Neuron (in vitro differentiated cells): ENCODE measurements at regions not wholly inside any gene's neighbourhood (a gene's known extent, or its start where the extent isn't known, plus 50 kb on each side); places are given as distances from the start of the nearest gene placed in this dataset.

ENCODE experiments used
- H2AFZ ChIP-seq: one replicate; pipeline ENCODE4 v1.6.1; 2013; ENCODE audit warnings: low read depth, mild to moderate bottlenecking, inconsistent platforms, low read length, moderate library complexity
- H3K27me3 ChIP-seq: one replicate; pipeline ENCODE4 v1.6.1; 2013; ENCODE audit warnings: low read length; ENCODE audit not compliant: insufficient read depth
- H3K36me3 ChIP-seq: one replicate; pipeline ENCODE4 v1.6.1; 2013; ENCODE audit warnings: low read length; ENCODE audit not compliant: insufficient read depth
- H3K4me1 ChIP-seq: one replicate; pipeline ENCODE4 v1.6.1; 2013; ENCODE audit warnings: low read length; ENCODE audit not compliant: insufficient read depth
- H3K4me3 ChIP-seq: 2 replicates; pipeline ENCODE4 v1.5.1; 2013; ENCODE audit warnings: mild to moderate bottlenecking, low read length, moderate library complexity
- H3K9me3 ChIP-seq: one replicate; pipeline ENCODE4 v1.6.1; 2013; ENCODE audit warnings: low read length

DNA sequence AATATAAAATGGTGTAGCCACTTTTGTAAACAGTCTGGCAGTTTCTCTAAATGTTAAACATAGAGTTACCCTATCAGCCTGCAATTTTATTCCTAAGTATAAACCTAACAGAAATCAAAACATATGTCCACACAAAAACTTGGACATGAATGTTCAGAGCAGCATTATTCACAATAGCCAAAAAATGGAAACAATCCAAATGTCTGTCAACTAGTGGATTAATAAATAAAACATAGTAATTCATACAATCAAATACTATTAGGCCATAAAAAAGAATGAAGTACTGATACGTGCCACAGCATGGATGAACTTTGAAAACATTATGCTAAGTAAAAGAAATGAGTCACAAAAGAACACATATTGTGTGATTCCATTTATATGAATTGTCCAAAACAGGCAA, 196.5 kb downstream of the NUAK1 start:
- Histone ChIP-seq H3K4me3 (no peak overlapping the region), H3K36me3 (no peaks in the 10 kb centered on the region), H3K9me3 (peaks cover 3% of the 10 kb centered on the region), H2AFZ (no peak overlapping the region), H3K27me3 (no peaks in the 10 kb centered on the region), H3K4me1 (peaks cover 7% of the 10 kb centered on the region)

DNA sequence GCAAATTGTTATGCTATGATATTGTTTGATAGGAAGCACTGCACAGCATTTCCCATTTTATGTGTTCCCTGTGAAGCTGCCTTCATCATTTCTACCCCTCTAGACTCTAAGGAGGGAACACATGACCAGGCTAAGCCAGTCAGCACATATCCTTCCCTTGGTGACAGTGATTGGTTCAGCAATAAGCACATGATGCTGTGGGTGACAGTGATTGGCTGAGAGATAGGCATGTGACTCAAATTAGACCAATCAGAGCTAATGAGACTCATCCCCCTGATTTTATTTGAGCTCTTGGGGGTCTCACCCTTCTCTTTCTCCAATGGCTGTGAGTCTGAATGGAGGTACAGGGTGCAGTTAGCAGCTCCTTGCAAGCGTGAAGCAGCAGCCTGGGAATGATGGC, 195.2 kb downstream of the NUAK1 start:
- Histone ChIP-seq H3K36me3 (no peaks in the 10 kb centered on the region), H3K4me3 (no peak overlapping the region), H3K9me3 (peaks cover 3% of the 10 kb centered on the region), H2AFZ (no peak overlapping the region), H3K27me3 (no peaks in the 10 kb centered on the region), H3K4me1 (peaks cover 7% of the 10 kb centered on the region)

DNA sequence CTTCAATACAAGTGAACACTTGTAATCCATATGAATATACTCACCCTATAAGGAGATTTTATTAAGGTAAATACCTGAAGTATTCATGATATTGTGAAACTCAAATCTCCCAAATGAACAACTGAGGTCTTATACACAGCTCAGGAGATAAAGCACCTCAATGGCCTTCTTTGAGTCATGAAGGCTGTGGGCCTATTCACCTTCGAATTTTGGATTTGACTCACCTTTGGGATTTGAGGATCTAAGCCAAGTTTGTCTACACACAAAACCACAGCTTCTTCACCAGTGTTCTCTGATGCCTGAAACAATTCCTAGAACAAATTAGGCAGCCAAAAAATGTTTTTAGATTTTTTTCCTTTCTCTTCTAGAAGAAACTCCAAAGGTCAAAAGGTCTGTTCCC, 194.1 kb downstream of the NUAK1 start:
- Histone ChIP-seq H3K4me3 (no peak overlapping the region), H3K27me3 (no peaks in the 10 kb centered on the region), H3K9me3 (peaks cover 5% of the 10 kb centered on the region), H3K36me3 (no peaks in the 10 kb centered on the region), H2AFZ (no peak overlapping the region), H3K4me1 (peaks cover 7% of the 10 kb centered on the region)

DNA sequence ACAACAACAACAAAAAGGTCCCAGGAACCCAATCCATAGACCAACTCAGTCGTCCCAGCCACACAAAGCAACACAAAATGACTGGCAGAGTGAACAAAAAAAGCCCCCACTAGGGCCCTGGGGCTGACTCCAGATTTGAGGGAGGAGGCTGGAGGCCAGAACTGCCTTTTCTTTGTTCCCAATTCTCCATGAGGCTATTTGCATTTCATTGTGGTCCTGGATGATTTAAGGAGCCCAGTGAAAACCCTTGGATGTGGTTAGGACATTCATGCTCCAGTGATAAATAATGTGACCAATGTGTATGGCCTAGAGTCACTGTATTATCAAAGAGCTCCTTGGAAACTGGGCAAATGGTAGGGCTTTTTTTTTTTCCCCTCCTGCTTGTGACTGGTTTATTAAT, 192.9 kb downstream of the NUAK1 start:
- H3K4me1 ChIP-seq, result peaks cover 7% of the 10 kb centered on the region

DNA sequence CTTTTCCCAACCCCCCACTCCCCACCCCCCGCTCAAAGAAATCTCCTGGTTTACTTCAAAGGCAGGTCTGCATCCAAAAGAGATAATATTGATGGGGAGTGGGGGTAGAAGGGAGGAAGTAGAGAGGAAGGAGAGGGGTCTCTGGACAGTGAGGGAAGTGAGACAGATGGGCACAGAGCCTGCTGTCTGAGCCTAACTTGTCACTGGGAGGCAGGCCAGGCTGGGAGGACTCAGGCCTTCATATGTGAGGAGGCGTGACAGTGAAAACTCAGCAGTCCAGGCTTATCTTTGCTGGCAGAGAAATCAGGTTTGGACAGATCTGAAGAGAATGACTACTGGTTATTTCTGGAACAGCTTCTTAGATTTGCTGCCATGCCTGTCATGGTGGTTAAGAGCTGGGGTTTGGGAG, 192.3 kb downstream of the NUAK1 start:
- peaks cover 5% of the 10 kb centered on the region for H3K9me3 ChIP-seq
- no peaks in the 10 kb centered on the region for H3K36me3 ChIP-seq
- H3K4me1 ChIP-seq, result peaks cover 7% of the 10 kb centered on the region
- no peak overlapping the region for H3K4me3 ChIP-seq
- no peak overlapping the region for H2AFZ ChIP-seq
- H3K27me3 ChIP-seq, result no peaks in the 10 kb centered on the region

More for the DNA sequence above, 192.9 kb downstream of the NUAK1 start:
- H3K36me3 ChIP-seq, result no peaks in the 10 kb centered on the region
- no peak overlapping the region for H3K4me3 ChIP-seq
- no peaks in the 10 kb centered on the region for H3K27me3 ChIP-seq
- H2AFZ ChIP-seq, result no peak overlapping the region
- peaks cover 5% of the 10 kb centered on the region for H3K9me3 ChIP-seq

DNA sequence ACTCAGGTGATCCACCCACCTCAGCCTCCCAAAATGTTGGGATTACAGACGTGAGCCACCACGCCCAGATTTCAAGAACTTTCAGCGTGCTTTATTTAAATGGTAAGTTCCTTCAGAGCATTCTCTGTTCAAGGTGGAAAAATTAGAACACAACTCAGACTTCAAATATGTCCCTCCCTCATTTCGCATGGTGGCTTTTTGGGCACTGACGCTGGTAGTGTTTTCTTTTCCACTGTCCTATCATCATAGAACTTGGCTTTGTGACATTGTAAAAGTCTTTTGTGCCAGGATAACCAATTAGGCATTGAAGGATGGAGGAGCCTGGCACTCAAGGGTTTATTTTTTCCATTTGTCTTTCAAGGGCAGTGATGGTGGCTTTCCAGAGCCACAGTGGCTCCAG, 190.8 kb downstream of the NUAK1 start:
- H3K27me3 ChIP-seq, result no peaks in the 10 kb centered on the region
- no peak overlapping the region for H2AFZ ChIP-seq
- H3K4me3 ChIP-seq, result no peak overlapping the region
- H3K4me1 ChIP-seq, result peaks cover 7% of the 10 kb centered on the region
- H3K36me3 ChIP-seq, result no peaks in the 10 kb centered on the region
- H3K9me3 ChIP-seq, result peaks cover 5% of the 10 kb centered on the region

DNA sequence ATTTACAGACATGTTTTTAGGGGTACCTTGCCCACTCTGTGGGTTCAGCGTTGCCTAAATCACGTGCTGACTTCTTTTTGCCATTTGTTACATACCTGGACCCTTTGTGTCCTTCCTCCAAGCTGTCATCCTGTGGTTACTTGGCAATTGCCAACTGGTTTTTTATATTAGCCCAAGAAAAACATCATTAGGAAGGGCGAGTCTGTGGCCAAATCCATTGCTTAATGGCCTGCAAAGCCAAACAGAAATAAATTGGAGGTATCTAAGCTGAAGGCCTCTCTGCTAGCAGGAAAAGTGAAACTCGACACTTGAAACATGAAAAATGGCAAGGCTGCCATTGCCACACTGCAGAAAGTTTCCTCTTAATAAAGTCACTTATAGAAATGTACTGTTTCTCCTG, 190.4 kb downstream of the NUAK1 start:
- peaks cover 7% of the 10 kb centered on the region for H3K4me1 ChIP-seq
- H3K4me3 ChIP-seq, result no peak overlapping the region
- H3K36me3 ChIP-seq, result no peaks in the 10 kb centered on the region
- no peaks in the 10 kb centered on the region for H3K27me3 ChIP-seq
- H3K9me3 ChIP-seq, result peaks cover 5% of the 10 kb centered on the region
- H2AFZ ChIP-seq, result no peak overlapping the region

DNA sequence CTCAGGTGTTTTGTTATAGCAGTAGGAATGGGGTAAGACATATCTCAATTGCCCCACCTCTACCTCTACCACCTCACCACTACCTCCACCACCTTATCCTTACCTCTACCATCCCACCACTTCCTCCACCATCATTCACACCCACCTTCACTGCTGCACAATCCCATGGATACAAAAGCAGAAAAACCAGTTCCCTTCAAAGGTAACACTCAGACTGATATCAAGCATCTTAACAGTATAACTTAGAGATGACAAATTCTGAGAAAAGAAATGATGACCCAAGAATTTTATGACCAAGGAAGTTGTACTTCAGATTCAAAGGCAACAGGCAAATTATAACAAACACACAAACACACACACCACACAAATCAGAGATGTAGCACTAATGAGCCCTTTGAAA, 189.4 kb downstream of the NUAK1 start:
- H2AFZ ChIP-seq, result no peak overlapping the region
- no peaks in the 10 kb centered on the region for H3K36me3 ChIP-seq
- H3K4me3 ChIP-seq, result no peak overlapping the region
- peaks cover 7% of the 10 kb centered on the region for H3K4me1 ChIP-seq
- no peaks in the 10 kb centered on the region for H3K27me3 ChIP-seq
- H3K9me3 ChIP-seq, result peaks cover 1% of the 10 kb centered on the region

DNA sequence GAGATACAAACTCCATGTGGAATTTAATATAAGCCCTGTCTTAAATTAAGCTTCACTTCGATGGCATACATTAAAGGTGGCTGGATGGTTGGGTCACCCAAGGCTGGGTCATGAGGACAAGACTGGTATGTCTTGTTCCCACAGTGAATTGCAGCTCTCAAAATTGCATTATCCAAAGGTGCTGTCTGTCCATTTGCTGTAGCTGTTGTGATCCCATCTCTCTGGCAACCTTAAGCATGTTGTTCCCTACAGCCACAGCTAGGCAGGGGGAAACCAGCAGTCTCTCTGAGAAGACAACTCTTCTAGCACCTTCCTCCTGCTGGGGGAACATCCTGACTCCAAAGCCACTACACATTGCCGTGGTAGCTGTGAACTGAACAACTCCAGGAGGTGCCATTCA, 187.0 kb downstream of the NUAK1 start:
- no peak overlapping the region for H3K4me3 ChIP-seq
- no peak overlapping the region for H2AFZ ChIP-seq
- no peaks in the 10 kb centered on the region for H3K27me3 ChIP-seq
- peaks cover 1% of the 10 kb centered on the region for H3K9me3 ChIP-seq
- H3K4me1 ChIP-seq, result peaks cover 11% of the 10 kb centered on the region
- H3K36me3 ChIP-seq, result no peaks in the 10 kb centered on the region

DNA sequence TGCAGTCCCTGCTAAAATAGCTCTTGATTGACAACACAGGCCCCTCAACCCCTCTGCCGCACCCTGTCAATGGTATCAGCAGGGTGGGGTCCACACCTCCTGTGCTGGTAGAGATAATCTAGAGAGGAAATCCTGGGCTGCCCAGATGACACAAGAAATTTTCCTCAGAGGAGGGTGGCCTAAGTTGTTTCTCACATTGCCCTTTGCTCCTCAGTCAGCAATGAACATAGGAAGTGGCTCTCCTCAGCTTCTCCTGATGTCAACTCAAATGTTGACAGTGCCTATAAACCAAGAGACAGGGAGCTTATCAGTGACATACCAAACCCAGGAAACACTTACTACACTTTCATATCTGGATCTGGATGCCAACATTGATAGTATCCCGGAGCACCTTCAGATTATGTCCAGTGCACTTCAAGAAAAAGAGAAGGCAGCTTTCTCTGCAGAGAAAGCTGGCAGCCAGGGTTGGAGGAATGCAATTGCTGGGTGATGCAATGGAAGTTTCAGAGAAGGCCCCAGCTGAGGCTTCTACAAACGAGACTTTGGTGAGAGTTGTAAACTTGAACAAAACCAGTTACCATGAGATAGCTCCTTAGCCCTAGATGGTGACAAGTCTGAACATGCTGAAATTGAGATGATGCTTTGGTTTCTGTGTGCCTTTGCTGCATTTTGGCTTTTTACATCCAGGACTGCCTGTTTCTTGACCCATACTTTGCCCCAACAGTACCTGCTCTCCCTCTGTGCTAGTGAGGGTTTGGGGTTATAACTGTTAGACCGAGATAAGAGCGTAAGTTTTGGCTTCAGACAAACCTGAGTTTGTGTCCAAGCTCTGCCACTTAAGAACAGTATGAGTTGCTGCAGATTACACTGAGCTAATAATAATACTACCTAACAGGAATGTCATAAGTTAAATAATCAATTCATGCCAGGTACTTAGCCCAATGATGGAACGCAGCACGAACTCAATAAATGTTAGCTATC, 183.5 kb downstream of the NUAK1 start:
- Histone ChIP-seq H3K36me3 (no peaks in the 10 kb centered on the region), H2AFZ (no peak overlapping the region), H3K4me3 (no peak overlapping the region), H3K9me3 (no peaks in the 10 kb centered on the region), H3K4me1 (peaks cover 12% of the 10 kb centered on the region), H3K27me3 (no peaks in the 10 kb centered on the region)

DNA sequence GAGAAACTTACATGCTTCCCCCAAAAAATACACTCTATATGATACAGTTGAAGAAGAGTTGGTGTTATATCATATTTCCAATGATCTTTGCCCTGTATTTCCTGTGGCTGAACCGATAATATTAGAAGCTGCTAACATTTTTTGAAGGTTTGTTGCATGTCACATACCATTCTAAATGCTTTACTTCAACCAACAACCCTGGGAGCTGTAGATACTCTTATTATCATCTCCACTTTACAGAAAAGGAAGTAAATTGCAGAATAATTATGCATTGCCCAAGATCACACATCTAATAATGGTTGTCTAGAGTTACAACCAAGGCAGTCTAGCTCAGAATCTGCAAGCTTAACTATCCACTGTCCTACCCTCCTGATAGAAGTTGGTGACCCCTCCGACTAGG, 182.8 kb downstream of the NUAK1 start:
- no peaks in the 10 kb centered on the region for H3K27me3 ChIP-seq
- no peaks in the 10 kb centered on the region for H3K36me3 ChIP-seq
- H2AFZ ChIP-seq, result no peak overlapping the region
- no peak overlapping the region for H3K4me3 ChIP-seq
- H3K9me3 ChIP-seq, result no peaks in the 10 kb centered on the region
- H3K4me1 ChIP-seq, result peaks cover 17% of the 10 kb centered on the region

DNA sequence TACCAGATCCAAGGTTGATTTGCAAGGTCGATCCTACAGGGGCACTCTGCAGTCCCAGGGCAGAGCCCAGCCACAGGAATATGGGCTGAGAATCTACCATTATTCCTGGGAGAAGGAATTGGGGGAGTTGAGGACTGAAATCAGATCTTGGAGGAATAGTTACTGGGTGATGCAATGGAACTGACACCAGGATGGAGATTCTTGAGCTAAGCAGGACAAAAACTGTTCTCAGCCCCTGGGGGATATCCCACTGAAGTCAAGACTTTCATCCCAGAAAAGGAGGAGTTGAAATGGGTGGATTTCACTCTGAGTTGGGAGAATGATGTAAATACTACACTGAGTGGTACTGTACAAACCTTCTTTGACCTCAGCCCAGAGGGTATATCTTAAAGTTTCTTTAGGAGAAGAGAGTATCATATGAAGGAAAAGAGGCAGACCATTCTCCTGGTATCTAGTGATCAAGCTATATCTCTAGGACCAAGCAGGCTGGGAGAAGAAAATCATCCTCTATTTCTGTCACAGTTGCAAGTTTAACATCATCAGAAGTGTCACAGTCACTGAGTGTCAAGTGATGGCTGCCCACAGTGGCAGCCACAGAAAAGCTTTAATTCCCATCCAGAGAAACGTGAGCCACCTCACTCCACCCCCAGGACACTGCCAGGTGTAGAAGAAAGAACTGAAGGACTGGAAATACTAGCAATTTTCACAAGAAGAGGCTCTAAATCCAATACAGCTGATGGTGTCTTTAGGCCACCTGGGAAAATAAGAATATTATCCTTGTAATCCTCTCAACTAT, 181.9 kb downstream of the NUAK1 start:
- no peaks in the 10 kb centered on the region for H3K9me3 ChIP-seq
- H3K4me1 ChIP-seq, result peaks cover 17% of the 10 kb centered on the region
- H3K36me3 ChIP-seq, result no peaks in the 10 kb centered on the region
- no peak overlapping the region for H2AFZ ChIP-seq
- H3K4me3 ChIP-seq, result no peak overlapping the region
- no peaks in the 10 kb centered on the region for H3K27me3 ChIP-seq

DNA sequence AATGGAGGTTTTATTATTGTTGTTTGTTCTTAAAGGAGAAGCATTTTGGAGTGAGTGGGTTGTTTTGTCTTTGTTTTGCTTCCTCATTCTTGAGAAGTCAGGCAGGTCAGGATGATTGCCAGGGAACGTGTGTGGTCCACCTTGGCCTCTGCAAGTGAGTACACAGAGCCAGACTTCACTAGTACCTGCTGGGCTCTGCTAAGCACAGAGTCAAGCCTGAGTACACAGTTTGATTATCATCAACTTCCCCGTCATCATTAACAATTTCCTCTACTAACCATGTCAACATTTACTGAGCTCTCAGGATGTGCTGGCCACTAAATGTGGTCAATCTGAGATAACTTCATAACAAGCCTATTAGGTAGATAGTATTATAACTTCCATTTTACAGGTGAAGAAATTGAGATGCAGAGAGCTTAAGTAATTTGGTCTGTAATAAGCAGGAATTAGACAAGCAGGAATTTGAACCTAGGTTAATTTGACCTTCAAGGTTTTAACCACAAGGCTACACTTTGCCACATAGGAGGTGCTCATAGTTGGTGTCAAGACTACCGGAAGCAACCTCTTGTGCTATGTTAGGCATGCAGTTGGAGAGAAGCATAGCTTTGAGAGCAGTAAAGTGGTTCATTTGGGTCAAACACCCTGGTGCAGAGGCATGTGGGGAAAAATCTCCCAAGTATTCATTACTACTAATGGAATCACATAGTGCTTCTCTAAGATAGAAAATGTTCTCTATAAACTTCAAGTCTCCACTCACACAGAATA, 178.3 kb downstream of the NUAK1 start:
- H2AFZ ChIP-seq, result no peak overlapping the region
- peaks cover 15% of the 10 kb centered on the region for H3K4me1 ChIP-seq
- no peaks in the 10 kb centered on the region for H3K9me3 ChIP-seq
- H3K27me3 ChIP-seq, result no peaks in the 10 kb centered on the region
- no peaks in the 10 kb centered on the region for H3K36me3 ChIP-seq
- H3K4me3 ChIP-seq, result no peak overlapping the region
